ENCODE measurements at regions not wholly inside any gene's neighbourhood (a gene's known extent, or its start where the extent isn't known, plus 50 kb on each side); places are given as distances from the start of the nearest gene placed in this dataset.

GRCh38 chr2:59961746-59962145 is 591.7 kb downstream of the BCL11A start:
- DNase-seq: no peak

DNA sequence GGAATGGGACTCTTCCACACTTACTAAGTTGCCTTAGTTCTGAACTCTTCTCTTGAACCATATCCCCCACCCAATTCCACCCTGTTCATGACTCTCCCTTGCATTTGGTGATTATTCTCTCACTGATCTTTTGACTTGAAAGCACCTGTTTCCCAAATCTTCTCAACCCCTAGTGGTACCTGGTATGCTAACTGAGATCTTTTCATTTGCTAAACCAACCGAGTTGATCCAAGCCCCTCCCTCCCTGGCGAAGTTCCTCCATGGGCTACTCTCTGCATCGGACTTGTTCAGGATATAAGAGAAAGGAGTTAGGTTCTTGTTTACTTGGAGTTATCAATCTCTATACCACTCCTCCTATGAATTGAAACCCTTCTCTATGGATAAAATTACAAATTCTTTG is 593.5 kb downstream of the BCL11A start:
- DNase-seq: no peak

- peak; percentile 82 for DNase-seq
Measured at GRCh38 chr2:59957504-59957903, 596.0 kb downstream of the BCL11A start.

- DNase-seq: no peak
Measured at GRCh38 chr2:59956981-59957380, 596.5 kb downstream of the BCL11A start.

DNA sequence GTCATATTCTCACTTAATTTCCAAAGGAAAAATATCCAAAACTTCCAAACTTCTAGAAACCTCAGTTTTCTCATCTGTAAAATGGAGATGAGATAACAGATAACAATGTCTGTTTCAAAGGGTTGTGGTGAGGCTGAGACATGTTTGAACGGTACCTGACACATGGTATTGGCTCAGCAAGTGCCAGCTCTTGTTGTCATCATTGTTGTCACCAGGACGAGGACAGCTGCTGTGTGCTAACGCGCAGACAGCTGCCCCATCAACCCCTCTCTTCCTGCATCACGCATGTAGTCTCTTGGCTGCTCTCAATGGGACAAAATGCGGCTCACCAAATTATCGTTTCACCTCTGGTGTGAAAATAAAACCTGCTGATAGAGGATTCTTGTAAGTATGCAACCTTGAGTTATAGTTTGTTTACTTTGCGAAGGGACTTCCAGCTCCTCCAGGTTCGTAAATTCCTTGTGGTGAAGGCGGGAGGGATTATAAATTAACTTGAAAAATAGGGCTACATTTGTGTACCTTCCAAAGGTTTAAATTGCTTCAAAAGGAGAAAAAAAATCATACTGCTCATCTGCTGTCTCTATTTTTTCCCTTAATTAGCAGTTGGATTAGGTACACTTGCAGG is 605.4 kb downstream of the BCL11A start:
- no peak for DNase-seq

- DNase-seq: no peak
Measured at GRCh38 chr2:59947209-59947608, 606.2 kb downstream of the BCL11A start.

DNA sequence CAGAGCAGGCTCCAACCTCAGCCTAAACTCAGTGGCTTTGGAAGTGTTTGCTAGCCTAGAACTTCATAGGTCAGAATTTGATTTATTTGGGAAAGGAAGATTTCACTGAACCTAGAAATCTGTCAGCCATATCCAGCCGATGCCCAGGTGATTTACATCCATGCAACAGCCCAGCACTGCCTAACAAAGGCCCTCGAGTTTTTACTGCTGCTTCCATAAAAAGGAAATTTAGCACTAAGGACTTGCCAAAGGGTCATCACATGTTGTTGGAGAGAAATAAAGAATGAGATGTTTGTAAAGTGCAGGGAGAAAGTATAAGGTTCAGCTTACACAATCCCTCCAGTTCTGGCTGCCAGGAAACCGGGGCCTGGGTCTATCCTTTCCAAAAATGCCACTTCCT is 614.2 kb downstream of the BCL11A start:
- no peak for DNase-seq

DNA sequence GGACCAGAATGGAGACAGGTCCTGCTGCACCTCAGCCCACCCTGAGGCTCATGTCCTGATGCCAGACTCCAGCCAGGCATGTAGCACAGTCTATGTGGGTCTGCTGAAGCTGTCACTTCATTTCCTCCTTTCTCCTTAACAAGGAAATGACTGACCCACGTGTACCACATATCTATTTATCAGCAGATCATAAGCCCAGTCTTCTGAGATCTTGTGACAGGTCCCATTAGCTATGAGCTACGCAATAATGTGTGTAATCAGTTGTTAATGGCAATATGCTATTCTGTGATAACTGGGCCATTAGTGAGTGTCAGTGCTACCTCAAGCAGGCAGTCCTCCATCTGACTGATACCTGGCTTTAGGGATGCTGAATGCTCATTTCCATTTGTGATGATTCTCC is 615.3 kb downstream of the BCL11A start:
- no peak for DNase-seq

- DNase-seq: no peak
Measured at GRCh38 chr2:59936048-59936447, 617.4 kb downstream of the BCL11A start.

- no peak for DNase-seq
Measured at GRCh38 chr2:59935005-59935404, 618.4 kb downstream of the BCL11A start.

DNA sequence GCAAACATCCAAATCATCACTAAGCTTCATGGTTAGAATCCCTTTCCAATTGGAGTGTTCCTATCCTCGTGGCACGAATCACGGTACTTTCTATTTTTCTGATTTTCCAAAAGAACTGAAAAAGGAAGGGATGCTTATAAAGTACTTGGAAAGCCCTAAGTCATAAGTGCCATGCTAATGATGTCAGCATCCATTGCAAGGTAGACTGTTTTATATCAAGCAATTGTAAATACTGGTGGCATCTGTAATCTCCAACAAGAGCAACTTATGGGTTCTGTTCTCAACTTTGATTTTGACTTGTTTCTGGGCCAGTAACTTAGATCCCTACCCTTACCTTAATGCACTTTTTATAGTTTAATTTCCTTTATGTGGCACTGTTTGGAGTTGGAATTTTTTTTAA is 619.5 kb downstream of the BCL11A start:
- no peak for DNase-seq

DNA sequence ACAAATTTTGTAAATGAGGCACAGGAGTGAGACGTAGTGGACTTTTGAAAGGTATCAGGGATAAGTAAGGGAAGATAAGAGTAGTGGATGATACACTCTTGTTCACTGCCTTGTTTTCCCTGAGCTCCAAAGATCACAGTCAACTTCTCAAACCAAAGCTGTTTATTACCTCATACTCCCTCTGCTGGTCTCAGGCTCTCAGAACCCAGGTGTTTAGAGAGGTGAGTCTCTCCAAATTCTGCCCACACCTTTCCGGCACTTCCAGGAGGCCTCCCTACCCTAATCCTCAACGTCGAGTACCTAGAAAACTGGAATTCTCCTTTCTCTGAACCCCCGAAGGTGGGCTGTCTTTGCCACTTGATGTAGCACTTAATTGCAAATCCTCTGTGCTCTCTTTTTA is 621.1 kb downstream of the BCL11A start:
- DNase-seq: no peak

DNA sequence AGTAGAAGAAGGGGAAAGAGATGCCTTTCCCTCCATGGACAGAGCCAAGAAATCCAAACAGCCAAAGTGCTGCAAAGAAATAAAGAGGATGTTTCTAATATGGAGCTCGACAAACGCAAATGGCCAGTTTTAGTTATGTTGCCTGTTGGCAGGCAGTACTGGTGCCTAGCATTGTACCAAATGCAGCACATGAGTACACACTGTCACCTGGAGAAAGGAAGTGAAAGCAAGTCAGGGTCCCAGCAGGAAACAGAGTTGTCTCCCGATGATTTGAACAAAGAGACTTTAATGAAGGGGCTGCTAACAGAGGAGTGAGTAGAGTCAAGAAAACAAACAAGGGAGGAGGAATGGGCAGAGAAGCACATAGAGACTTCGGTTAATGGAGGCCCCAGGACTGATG is 623.0 kb downstream of the BCL11A start:
- no peak for DNase-seq

- no peak for DNase-seq
Measured at GRCh38 chr2:59926731-59927130, 626.7 kb downstream of the BCL11A start.

DNA sequence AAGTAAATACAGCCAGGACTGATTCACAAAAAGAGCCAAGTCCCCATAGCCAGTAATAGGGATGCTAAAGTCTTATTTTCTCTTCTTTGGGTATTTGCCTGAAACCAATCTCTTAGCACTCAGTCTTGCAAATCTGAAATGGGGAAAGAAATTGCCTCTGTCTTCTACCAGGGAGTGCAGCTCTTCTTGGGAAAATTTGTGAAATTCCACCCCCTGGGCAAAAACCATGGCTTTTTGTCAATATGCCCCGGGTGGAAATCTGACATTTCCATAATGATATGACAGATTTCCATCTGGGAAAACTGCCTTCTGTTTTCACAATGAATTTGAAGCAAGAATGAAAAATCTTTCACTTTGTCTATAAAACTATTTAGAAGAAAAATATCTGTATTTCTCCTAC is 628.1 kb downstream of the BCL11A start:
- DNase-seq: no peak

- DNase-seq: no peak
Measured at GRCh38 chr2:59924346-59924745, 629.1 kb downstream of the BCL11A start.

DNA sequence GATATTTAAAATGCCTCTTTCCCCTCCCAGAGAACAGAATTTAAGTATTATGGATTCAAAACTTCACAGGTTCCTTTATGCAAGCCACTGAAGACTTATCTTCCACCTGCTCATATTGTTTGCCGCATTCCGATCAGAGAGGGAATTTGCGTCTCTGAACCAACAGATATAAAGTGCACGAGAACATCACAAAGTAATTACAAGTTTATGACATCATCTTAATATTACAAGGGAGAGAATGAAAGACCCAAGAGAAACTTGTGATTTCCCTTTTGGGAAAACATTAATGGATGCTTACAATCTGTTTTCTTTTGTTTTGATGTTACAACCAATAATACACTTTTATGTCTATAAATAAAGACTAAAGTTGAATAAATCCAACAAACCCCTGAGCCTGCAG is 631.0 kb downstream of the BCL11A start:
- no peak for DNase-seq

- no peak for DNase-seq
Measured at GRCh38 chr2:59921743-59922142, 631.7 kb downstream of the BCL11A start.

GRCh38 chr2:59920961-59921360 is 632.5 kb downstream of the BCL11A start:
- DNase-seq: no peak

- DNase-seq: no peak
Measured at GRCh38 chr2:59920307-59920706, 633.1 kb downstream of the BCL11A start.

DNA sequence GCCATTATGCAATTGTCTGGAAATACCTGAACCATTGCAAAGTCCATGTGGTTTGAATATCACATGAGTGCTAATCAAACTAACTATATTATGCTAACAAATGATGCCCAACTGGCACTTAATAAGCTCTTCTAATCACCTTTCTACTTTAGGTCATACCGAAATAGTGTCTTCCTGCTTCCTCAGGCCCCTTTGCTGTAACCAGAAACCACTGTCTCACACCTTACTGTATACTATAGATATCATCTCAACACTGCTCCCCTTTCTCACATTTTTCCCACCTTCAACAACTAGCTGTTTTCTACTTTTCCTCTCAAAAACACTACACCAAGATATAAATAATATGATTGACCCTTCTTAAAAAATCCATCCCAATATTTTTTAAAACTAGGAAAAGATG is 633.9 kb downstream of the BCL11A start:
- no peak for DNase-seq

GRCh38 chr2:59912042-59912441 is 641.4 kb downstream of the BCL11A start:
- peak; percentile 8 for DNase-seq

DNA sequence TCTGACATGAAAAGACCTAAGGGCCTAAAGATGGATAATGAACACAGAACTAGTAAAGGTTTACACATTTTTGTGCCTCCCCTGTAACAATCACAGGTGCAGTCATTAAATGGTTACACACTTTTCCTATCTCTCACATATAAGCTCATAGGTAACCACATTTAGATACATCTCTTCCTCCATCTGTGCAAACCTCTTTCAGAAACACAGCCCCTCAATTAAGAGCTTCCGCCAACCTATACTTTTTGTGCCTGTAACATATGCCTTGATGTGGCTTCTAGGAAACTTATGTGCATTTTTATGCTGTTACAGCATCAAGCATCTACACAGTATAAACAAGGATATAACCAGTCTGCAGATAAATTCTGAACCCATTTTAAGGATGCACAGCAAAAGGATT is 643.3 kb downstream of the BCL11A start:
- no peak for DNase-seq

GRCh38 chr2:59909147-59909546 is 644.3 kb downstream of the BCL11A start:
- no peak for DNase-seq

GRCh38 chr2:59905731-59906130 is 647.7 kb downstream of the BCL11A start:
- DNase-seq: no peak
